ENCODE measurements at regions not wholly inside any gene's neighbourhood (a gene's known extent, or its start where the extent isn't known, plus 50 kb on each side); places are given as distances from the start of the nearest gene placed in this dataset.
"Not testable (repeated sequence)": the region's sequence is repeated elsewhere in the genome, so short reads cannot be mapped to it uniquely, and the experiment has no call there.

DNA sequence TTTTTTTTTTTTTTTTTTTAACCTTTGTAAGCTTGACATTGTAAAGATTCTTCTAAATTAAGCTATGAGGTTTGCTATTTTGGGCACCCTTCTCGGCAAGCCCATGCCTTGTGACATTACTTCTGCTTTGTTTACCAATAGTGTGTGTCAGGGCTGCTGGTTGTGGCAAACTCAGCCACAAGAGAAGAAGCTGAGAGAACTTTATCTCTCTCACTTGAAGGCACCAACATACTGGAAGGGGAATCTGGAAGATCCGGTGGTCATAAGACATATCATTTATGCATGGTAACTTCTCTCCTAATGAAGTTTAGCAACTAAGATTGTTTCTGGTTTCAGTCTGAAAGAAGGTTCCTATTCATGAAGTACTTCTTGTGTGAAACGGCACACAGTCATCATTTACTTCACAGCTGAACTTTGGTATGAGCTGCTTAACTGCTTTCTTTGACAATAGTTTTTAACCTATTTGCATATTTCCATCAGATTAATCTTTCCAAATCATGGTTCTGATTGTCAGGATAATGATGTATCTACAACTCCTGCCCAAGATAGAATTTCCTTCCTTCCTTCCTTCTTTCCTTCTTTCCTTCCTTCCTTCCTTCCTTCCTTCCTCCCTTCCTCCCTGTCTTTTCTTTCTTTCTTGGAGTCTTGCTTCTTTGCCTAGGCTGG is 189.3 kb downstream of the NFKBIZ start:
- Histone ChIP-seq H3K4me3 (ENCODE audit: low read depth in 1 of 2, low read length in 2 of 2) (no peak overlapping the region), H3K36me3 (ENCODE audit: insufficient read depth, low read length) (no peaks in the 10 kb centered on the region), H3K9ac (ENCODE audit: low read length) (no peak overlapping the region), H3K27ac (ENCODE audit: low read depth, low read length) (no peak overlapping the region), H3K27me3 (ENCODE audit: control insufficient read depth in 1 of 2, insufficient read depth in 2 of 2, low read length in 2 of 2) (no peaks in the 10 kb centered on the region), H3K4me1 (ENCODE audit: insufficient read depth, low read length) (no peaks in the 10 kb centered on the region), H3K9me3 (ENCODE audit: low read length) (no peaks in the 10 kb centered on the region)

- H3K36me3 ChIP-seq (ENCODE audit: insufficient read depth, low read length); H3K4me1 ChIP-seq (ENCODE audit: insufficient read depth, low read length); H3K9me3 ChIP-seq (ENCODE audit: low read length); H3K4me3 ChIP-seq (ENCODE audit: low read depth in 1 of 2, low read length in 2 of 2); H3K27ac ChIP-seq (ENCODE audit: low read depth, low read length); H3K27me3 ChIP-seq (ENCODE audit: control insufficient read depth in 1 of 2, insufficient read depth in 2 of 2, low read length in 2 of 2); H3K9ac ChIP-seq (ENCODE audit: low read length): not testable (repeated sequence)
Measured at GRCh38 chr3:102040144-102040543, 190.8 kb downstream of the NFKBIZ start.

DNA sequence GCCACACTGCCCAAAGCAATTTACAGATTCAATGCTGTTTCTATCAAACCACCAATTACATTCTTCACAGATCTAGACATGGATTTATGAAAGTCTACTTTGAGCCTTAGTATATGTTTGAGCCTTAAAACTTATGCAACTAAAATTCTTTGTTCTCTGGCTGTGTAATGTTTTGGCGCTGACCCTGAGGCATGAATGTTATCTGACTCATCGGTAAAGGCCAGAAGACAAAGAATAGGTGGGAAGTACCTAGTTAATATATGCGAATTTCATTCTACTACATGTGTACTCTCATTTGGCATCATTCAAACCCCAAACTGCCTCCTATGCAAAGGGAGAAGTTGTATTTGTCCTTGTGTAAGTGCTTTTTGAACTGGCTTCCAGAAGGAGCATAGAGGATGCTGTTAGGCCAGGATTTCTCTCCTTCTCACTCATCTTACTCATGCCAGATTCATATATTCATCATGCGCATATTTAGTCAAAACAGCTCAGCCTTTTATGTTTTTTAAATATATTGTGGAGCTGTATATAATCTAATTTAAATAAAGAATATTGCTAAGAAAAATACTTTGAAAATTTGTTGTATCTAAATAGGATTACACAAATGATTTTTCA is 204.2 kb downstream of the NFKBIZ start:
- no peaks in the 10 kb centered on the region for H3K4me1 ChIP-seq (ENCODE audit: insufficient read depth, low read length)
- H3K27ac ChIP-seq (ENCODE audit: low read depth, low read length) = no peak overlapping the region
- no peak overlapping the region for H3K4me3 ChIP-seq (ENCODE audit: low read depth in 1 of 2, low read length in 2 of 2)
- H3K36me3 ChIP-seq (ENCODE audit: insufficient read depth, low read length) = no peaks in the 10 kb centered on the region
- H3K27me3 ChIP-seq (ENCODE audit: control insufficient read depth in 1 of 2, insufficient read depth in 2 of 2, low read length in 2 of 2) = no peaks in the 10 kb centered on the region
- H3K9ac ChIP-seq (ENCODE audit: low read length) = no peak overlapping the region
- no peaks in the 10 kb centered on the region for H3K9me3 ChIP-seq (ENCODE audit: low read length)

GRCh38 chr3:102054543-102055080 is 205.3 kb downstream of the NFKBIZ start:
- no peak overlapping the region for H3K4me3 ChIP-seq (ENCODE audit: low read depth in 1 of 2, low read length in 2 of 2)
- no peak overlapping the region for H3K9ac ChIP-seq (ENCODE audit: low read length)
- no peaks in the 10 kb centered on the region for H3K9me3 ChIP-seq (ENCODE audit: low read length)
- H3K36me3 ChIP-seq (ENCODE audit: insufficient read depth, low read length) = no peaks in the 10 kb centered on the region
- no peaks in the 10 kb centered on the region for H3K27me3 ChIP-seq (ENCODE audit: control insufficient read depth in 1 of 2, insufficient read depth in 2 of 2, low read length in 2 of 2)
- H3K4me1 ChIP-seq (ENCODE audit: insufficient read depth, low read length) = no peaks in the 10 kb centered on the region
- no peak overlapping the region for H3K27ac ChIP-seq (ENCODE audit: low read depth, low read length)

- H3K4me3 ChIP-seq (ENCODE audit: low read depth in 1 of 2, low read length in 2 of 2) = no peak overlapping the region
- H3K27me3 ChIP-seq (ENCODE audit: control insufficient read depth in 1 of 2, insufficient read depth in 2 of 2, low read length in 2 of 2) = no peaks in the 10 kb centered on the region
- no peaks in the 10 kb centered on the region for H3K9me3 ChIP-seq (ENCODE audit: low read length)
- no peaks in the 10 kb centered on the region for H3K4me1 ChIP-seq (ENCODE audit: insufficient read depth, low read length)
- no peak overlapping the region for H3K9ac ChIP-seq (ENCODE audit: low read length)
- H3K36me3 ChIP-seq (ENCODE audit: insufficient read depth, low read length) = no peaks in the 10 kb centered on the region
- H3K27ac ChIP-seq (ENCODE audit: low read depth, low read length) = no peak overlapping the region
Measured at GRCh38 chr3:102057781-102058421, 208.6 kb downstream of the NFKBIZ start.

GRCh38 chr3:102059145-102059943 is 210.0 kb downstream of the NFKBIZ start:
- no peaks in the 10 kb centered on the region for H3K4me1 ChIP-seq (ENCODE audit: insufficient read depth, low read length)
- H3K27me3 ChIP-seq (ENCODE audit: control insufficient read depth in 1 of 2, insufficient read depth in 2 of 2, low read length in 2 of 2) = no peaks in the 10 kb centered on the region
- no peak overlapping the region for H3K9ac ChIP-seq (ENCODE audit: low read length)
- no peaks in the 10 kb centered on the region for H3K9me3 ChIP-seq (ENCODE audit: low read length)
- no peaks in the 10 kb centered on the region for H3K36me3 ChIP-seq (ENCODE audit: insufficient read depth, low read length)
- H3K27ac ChIP-seq (ENCODE audit: low read depth, low read length) = no peak overlapping the region
- H3K4me3 ChIP-seq (ENCODE audit: low read depth in 1 of 2, low read length in 2 of 2) = no peak overlapping the region

- no peaks in the 10 kb centered on the region for H3K36me3 ChIP-seq (ENCODE audit: insufficient read depth, low read length)
- no peak overlapping the region for H3K9ac ChIP-seq (ENCODE audit: low read length)
- no peaks in the 10 kb centered on the region for H3K27me3 ChIP-seq (ENCODE audit: control insufficient read depth in 1 of 2, insufficient read depth in 2 of 2, low read length in 2 of 2)
- no peaks in the 10 kb centered on the region for H3K4me1 ChIP-seq (ENCODE audit: insufficient read depth, low read length)
- no peaks in the 10 kb centered on the region for H3K9me3 ChIP-seq (ENCODE audit: low read length)
- no peak overlapping the region for H3K4me3 ChIP-seq (ENCODE audit: low read depth in 1 of 2, low read length in 2 of 2)
- no peak overlapping the region for H3K27ac ChIP-seq (ENCODE audit: low read depth, low read length)
Measured at GRCh38 chr3:102060814-102061213, 211.5 kb downstream of the NFKBIZ start.

GRCh38 chr3:102063572-102063971 is 214.3 kb downstream of the NFKBIZ start:
- Histone ChIP-seq H3K9ac (ENCODE audit: low read length) (no peak overlapping the region), H3K36me3 (ENCODE audit: insufficient read depth, low read length) (no peaks in the 10 kb centered on the region), H3K9me3 (ENCODE audit: low read length) (no peaks in the 10 kb centered on the region), H3K27ac (ENCODE audit: low read depth, low read length) (no peak overlapping the region), H3K4me3 (ENCODE audit: low read depth in 1 of 2, low read length in 2 of 2) (no peak overlapping the region), H3K27me3 (ENCODE audit: control insufficient read depth in 1 of 2, insufficient read depth in 2 of 2, low read length in 2 of 2) (no peaks in the 10 kb centered on the region), H3K4me1 (ENCODE audit: insufficient read depth, low read length) (no peaks in the 10 kb centered on the region)

DNA sequence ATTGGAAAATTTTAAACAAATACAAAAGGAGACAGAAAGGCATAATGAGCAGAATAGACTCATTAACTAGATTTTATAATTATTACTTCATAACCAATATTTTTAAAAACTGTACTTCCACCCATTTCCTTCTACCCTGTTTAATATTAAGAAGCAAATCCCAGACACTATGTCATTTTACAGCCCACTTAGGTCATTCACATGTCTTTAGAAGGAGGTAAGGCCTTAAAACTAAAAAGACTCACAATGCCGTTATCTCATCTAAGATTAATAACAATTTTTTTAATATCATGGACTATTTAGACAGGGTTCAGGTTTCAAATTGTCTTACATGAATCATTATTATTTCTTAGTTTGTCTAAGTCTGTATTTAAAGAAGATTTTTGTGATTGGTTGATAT is 217.2 kb downstream of the NFKBIZ start:
- Histone ChIP-seq H3K9ac (ENCODE audit: low read length) (no peak overlapping the region), H3K9me3 (ENCODE audit: low read length) (no peaks in the 10 kb centered on the region), H3K27ac (ENCODE audit: low read depth, low read length) (no peak overlapping the region), H3K36me3 (ENCODE audit: insufficient read depth, low read length) (no peaks in the 10 kb centered on the region), H3K4me1 (ENCODE audit: insufficient read depth, low read length) (no peaks in the 10 kb centered on the region), H3K4me3 (ENCODE audit: low read depth in 1 of 2, low read length in 2 of 2) (no peak overlapping the region), H3K27me3 (ENCODE audit: control insufficient read depth in 1 of 2, insufficient read depth in 2 of 2, low read length in 2 of 2) (no peaks in the 10 kb centered on the region)

DNA sequence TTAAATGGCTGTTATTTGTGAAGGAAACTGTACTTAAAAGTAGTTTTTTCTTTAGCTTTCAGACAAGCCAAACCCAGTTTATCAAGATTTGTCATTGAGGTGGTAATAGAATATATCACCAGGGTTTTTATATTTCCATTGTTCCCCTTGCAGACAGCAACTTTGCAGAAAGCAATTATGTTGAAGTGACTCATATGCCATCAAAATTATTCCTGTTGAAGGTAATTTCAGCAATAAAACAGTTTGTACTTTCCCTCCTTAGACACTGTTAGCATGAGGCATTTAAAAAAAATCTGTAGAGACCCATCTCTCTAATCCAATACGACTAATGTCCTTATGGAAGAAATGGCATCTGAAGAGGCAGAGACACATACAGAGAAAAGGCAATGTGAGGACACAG is 219.0 kb downstream of the NFKBIZ start:
- no peaks in the 10 kb centered on the region for H3K9me3 ChIP-seq (ENCODE audit: low read length)
- H3K4me3 ChIP-seq (ENCODE audit: low read depth in 1 of 2, low read length in 2 of 2) = no peak overlapping the region
- no peaks in the 10 kb centered on the region for H3K4me1 ChIP-seq (ENCODE audit: insufficient read depth, low read length)
- H3K9ac ChIP-seq (ENCODE audit: low read length) = no peak overlapping the region
- no peaks in the 10 kb centered on the region for H3K36me3 ChIP-seq (ENCODE audit: insufficient read depth, low read length)
- H3K27ac ChIP-seq (ENCODE audit: low read depth, low read length) = no peak overlapping the region
- no peaks in the 10 kb centered on the region for H3K27me3 ChIP-seq (ENCODE audit: control insufficient read depth in 1 of 2, insufficient read depth in 2 of 2, low read length in 2 of 2)

- H3K27ac ChIP-seq (ENCODE audit: low read depth, low read length) = no peak overlapping the region
- no peaks in the 10 kb centered on the region for H3K9me3 ChIP-seq (ENCODE audit: low read length)
- no peaks in the 10 kb centered on the region for H3K4me1 ChIP-seq (ENCODE audit: insufficient read depth, low read length)
- H3K36me3 ChIP-seq (ENCODE audit: insufficient read depth, low read length) = no peaks in the 10 kb centered on the region
- no peak overlapping the region for H3K9ac ChIP-seq (ENCODE audit: low read length)
- no peak overlapping the region for H3K4me3 ChIP-seq (ENCODE audit: low read depth in 1 of 2, low read length in 2 of 2)
- H3K27me3 ChIP-seq (ENCODE audit: control insufficient read depth in 1 of 2, insufficient read depth in 2 of 2, low read length in 2 of 2) = no peaks in the 10 kb centered on the region
Measured at GRCh38 chr3:102068736-102069135, 219.4 kb downstream of the NFKBIZ start.
